MM.1S (cell line): ENCODE measurements at regions not wholly inside any gene's neighbourhood (a gene's known extent, or its start where the extent isn't known, plus 50 kb on each side); places are given as distances from the start of the nearest gene placed in this dataset.

Source experiments
- CTCF ChIP-seq: fragments of 300-600 bp; sonication (generic); IDR thresholded peaks from 2 replicates; pipeline ENCODE4 v1.5.1; 2016; ENCODE audit warnings: antibody characterized with exemption, low read length, mixed read lengths
- EZH2 ChIP-seq: fragments of 300-600 bp; sonication (generic); optimal IDR thresholded peaks from 2 replicates; pipeline ENCODE3; 2017; ENCODE audit warnings: low read depth, mild to moderate bottlenecking, antibody characterized with exemption, low read length, mixed read lengths
- EZH2phosphoT487 ChIP-seq: fragments of 300-600 bp; sonication (generic); IDR thresholded peaks from 2 replicates; pipeline ENCODE4 v1.6.1; 2018; ENCODE audit warnings: antibody characterized with exemption, low read length

DNA sequence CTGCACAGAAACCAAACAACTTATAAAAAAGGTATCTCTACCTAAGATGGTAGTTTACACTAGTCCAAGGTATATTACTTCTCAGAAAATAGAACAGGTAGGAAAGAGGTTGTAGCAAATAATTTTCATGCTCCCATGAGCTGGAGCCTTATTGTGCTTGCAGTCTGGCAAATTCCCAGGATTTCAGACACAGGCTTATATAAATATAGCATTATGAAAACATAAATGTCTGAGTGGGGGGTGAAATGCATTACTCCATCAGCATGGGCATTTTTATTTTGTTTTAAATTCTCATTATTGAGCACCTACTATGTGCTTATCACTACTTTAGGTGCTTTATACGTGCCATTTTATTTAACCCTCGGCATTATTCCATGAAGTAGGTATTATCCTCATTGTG is 83.0 kb upstream of the PHYHIPL start:
- no peak for TF ChIP-seq CTCF
- no peak for TF ChIP-seq EZH2
- no peak for TF ChIP-seq EZH2phosphoT487
